Dermis microvascular lymphatic vessel endothelial cell (primary cell): ENCODE measurements at regions not wholly inside any gene's neighbourhood (a gene's known extent, or its start where the extent isn't known, plus 50 kb on each side); places are given as distances from the start of the nearest gene placed in this dataset.

Experiments used
- DNase-seq, 2 donors: peaks; one replicate each; pipeline versions ENCODE4 v3.0.0 to v3.0.0-alpha.2; 2010; ENCODE audit warnings: low read depth in 2 of 2

- DNase-seq, result no peak
These were observed 211.8 kb upstream of the PPP2R2D start for GRCh38 chr10:131689016-131689415.

- no peak for DNase-seq
These were observed 211.3 kb upstream of the PPP2R2D start for GRCh38 chr10:131689486-131689885.

DNA sequence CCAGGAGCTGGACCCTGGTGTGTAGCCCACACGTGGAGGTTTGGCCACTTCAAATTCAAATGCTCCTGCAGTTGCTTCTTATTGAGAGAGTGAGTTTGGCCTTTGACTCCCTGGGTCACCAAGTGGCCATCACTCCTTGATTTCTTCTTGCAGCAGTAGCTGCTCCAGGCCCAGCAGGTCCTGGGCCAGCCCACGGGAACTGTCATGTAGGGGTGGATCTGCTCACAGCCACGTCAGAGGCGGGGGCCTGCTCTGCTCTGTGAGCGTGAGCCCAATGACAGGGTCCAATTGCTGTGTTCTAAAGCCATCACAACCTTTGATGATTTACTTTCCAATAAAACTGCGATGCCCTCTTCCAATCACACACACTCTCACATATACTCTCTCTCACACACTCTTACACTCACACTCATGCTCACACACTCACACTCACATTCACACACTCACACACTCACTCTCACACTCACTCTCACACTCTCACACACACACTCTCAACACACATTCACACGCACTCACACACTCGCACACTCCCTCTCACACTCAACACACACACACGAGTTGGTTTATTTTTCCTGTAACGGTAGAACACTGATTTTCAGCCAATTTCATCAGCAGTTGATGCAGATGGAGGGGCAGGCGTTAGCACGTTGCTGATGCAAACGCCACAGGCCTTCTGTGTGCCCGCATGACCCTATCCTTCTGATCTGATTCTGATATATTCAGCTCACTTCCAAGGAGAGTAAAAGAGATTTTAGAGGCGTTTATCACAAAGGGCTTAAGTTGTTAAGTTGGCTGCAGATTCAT is 210.7 kb upstream of the PPP2R2D start:
- DNase-seq, result no peak

DNA sequence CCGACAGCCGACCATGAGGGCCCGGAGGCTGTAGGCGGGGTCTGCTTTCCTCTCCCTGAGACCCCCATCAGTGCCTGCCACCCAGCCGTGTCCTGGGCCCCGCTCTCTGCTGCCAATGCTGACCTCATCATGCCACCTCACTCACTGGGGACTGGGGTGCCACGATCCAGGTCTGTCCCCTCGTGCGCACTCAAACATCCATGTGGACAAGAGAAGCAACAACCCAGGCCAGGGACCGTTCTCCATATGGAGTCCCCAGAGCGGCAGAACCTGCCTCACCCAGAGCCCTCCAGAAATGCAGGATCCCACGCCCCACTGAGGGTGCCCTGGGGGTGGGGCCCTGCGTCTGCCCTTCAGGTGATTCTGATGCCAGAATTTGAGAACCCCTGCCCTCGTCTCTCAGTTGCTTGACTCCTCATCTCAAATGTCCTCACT is 210.0 kb upstream of the PPP2R2D start:
- DNase-seq, result no peak

GRCh38 chr10:131691481-131692090 is 209.2 kb upstream of the PPP2R2D start:
- DNase-seq, result no peak

DNA sequence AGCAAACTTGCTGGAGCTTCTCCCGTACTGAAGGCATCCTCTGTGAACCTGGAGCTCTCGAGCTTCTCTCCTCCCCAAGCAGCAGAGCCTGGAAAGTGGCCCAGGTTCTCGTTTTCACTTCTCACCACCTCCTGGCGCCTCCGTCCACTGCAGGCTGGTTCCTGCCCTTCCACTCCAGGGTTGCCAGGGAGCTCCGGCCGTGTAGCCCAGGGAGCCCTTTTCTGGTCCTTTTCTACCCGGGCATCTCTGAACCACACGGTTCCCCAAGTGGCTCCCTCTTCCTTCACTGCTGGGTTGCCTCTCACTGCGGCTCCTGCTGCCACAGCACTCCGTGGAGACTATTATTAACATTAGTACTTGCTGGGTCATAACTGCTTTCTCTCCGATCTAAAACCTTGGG is 208.6 kb upstream of the PPP2R2D start:
- no peak for DNase-seq

GRCh38 chr10:131692686-131693334 is 208.0 kb upstream of the PPP2R2D start:
- DNase-seq, result no peak

DNA sequence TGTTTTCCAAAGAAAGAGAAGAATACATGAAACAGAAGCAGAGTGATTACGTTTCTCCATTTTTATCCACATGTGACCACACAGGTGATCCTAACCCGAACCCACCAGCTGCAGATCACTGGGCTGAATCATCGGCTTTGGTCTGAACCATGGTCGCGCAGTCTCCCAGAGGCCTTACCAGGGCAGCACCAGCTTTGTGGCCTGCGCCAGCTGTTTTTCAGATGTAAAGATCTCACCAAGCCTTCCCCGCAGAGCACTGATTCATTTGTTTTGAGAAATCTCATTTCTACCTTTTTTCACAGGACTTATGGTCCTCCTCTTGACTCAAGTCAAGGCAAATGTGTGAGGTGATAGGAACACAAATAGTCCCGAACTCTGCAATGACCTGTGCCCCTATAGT is 207.0 kb upstream of the PPP2R2D start:
- no peak for DNase-seq

GRCh38 chr10:131694168-131694780 is 206.5 kb upstream of the PPP2R2D start:
- no peak for DNase-seq

GRCh38 chr10:131694781-131695495 is 205.9 kb upstream of the PPP2R2D start:
- no peak for DNase-seq

GRCh38 chr10:131695496-131696165 is 205.2 kb upstream of the PPP2R2D start:
- DNase-seq, result no peak

- DNase-seq, result no peak
These were observed 203.2 kb upstream of the PPP2R2D start for GRCh38 chr10:131697476-131698128.

DNA sequence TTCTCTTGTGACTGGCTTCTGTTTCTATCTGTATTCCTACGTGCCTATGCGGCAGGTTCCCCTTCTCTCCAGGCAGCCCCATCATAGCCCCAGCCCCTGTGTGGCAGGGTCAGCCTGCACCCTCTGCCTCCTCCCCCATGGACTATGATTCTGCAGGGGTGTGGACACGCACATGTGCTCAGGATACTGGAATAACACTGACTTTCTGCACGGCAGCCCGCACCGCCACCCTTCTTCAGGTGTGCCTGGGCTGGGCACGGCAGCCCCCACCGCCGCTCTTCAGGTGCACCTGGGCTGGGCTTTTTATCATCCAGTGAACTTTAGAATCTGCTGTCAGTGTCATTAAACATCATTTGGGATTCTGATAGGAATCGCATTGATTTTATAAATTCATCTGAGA is 202.6 kb upstream of the PPP2R2D start:
- no peak for DNase-seq

- DNase-seq, result no peak
These were observed 201.8 kb upstream of the PPP2R2D start for GRCh38 chr10:131698986-131699385.

- DNase-seq, result no peak
These were observed 200.8 kb upstream of the PPP2R2D start for GRCh38 chr10:131700032-131700431.

GRCh38 chr10:131700506-131700905 is 200.3 kb upstream of the PPP2R2D start:
- no peak for DNase-seq

GRCh38 chr10:131701131-131701947 is 199.5 kb upstream of the PPP2R2D start:
- no peak for DNase-seq

DNA sequence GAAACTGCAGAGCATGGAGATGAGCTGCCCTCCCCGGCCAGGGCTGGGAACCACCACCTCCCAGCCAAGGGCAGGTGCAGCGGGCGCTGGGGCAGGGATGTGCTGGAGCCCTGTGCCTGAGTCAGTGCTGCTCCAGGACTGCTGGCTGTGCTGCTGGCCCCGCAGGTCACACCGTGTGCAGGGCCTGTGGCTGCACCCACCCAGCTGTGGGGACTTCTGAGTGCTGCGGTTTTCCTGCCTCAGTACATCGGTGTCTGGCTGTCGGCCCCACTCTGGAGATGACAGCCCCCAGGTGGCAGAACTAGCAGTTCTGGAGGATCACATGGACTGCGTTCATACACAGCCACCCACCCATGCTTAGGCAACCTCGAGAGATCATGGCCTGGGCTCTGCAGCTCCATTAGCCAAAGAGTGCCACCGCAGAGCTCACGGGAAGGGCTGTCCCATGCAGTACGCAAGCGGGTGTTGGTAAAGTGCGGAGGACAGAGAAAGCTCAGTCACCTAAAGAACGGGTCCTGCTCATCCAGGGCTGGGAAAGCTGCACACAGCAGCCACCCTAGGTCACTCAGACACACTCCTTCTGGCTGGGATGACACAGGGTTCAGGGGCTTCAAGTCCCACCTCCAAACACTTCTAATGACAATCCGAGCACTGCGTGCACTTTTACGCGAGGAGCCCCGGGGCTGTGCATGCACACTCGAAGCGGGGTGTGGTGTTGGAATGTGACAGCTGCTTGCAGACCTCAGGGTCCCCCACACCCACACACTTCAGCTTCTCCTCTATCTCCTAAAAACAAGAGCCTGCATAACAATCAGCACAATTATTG is 198.1 kb upstream of the PPP2R2D start:
- DNase-seq, result no peak

GRCh38 chr10:131703541-131703940 is 197.3 kb upstream of the PPP2R2D start:
- DNase-seq, result no peak
